ENCODE measurements at regions not wholly inside any gene's neighbourhood (a gene's known extent, or its start where the extent isn't known, plus 50 kb on each side); places are given as distances from the start of the nearest gene placed in this dataset.

DNA sequence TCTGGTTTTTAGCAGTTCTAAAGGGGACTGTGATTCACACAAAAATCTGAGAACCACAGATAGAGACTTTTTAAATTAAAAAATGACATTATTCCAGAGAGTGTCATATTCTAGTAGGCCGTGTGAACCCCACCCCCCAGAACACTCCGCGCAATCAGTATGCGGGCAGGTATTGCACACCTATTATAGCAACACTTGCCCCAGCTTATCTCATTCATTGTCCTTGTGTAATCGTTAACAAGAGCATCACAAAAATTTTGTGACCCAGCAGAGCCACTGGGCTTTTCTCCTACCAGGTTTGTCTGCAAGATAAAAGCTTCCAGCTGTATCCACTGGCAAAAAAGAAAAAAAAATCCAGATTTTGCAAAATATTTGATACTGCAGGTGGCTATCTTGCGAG lies 394.1 kb upstream of the SMIM31 start:
- no peaks in the 10 kb centered on the region for H3K9me3 ChIP-seq (ENCODE audit: control insufficient read depth, low read length, poor library complexity, severe bottlenecking)
- no peaks in the 10 kb centered on the region for H3K27me3 Mint-ChIP-seq
- DNase-seq (no peak), ATAC-seq (no peak)
- H3K36me3 Mint-ChIP-seq (ENCODE audit: low read depth) = no peaks in the 10 kb centered on the region
- H3K27ac Mint-ChIP-seq = no peak overlapping the region
- no peaks in the 10 kb centered on the region for H3K4me1 Mint-ChIP-seq
- H3K4me3 Mint-ChIP-seq = no peak overlapping the region

DNA sequence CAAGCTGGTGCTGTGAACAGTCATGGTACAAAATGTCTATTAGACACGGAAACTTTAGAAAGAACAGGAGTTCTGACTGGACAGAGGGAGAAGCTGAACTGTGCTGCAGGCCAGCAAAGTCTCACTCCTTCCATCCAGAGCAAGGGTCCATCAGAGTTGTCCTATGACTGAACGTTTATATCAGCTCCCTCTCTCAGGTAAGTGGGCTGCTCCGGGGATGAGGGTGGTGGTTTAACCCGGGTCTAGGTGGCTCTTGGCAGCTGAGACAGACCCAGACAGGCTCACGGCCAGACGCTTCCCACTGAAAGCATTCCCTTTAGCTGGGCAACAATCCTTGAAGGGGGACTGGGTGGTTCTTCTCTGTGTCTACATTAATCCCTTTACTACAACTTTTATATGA lies 385.0 kb upstream of the SMIM31 start:
- no peaks in the 10 kb centered on the region for H3K27me3 Mint-ChIP-seq
- H3K36me3 Mint-ChIP-seq (ENCODE audit: low read depth) = no peaks in the 10 kb centered on the region
- no peak overlapping the region for H3K4me3 Mint-ChIP-seq
- DNase-seq (no peak), ATAC-seq (no peak)
- H3K9me3 ChIP-seq (ENCODE audit: control insufficient read depth, low read length, poor library complexity, severe bottlenecking) = no peaks in the 10 kb centered on the region
- no peaks in the 10 kb centered on the region for H3K4me1 Mint-ChIP-seq
- H3K27ac Mint-ChIP-seq = no peak overlapping the region

DNA sequence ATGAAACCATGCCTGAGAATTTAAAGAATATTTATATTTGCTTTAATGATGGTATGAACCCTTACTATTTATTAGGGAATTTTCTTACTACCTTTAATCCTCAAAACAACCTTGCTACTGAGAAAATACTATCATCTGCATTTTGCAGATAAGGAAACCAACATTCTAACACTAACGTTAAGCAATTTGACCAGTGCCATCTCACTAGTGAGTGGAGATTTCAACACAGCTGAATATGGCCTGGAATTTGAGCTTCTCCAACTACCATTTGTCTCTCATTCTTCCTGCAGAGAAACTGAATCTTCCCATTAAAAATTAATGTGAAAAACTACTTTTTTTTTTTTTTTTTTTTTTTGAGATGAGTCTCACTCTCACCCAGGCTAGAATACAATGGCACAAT lies 380.9 kb upstream of the SMIM31 start:
- H3K9me3 ChIP-seq (ENCODE audit: control insufficient read depth, low read length, poor library complexity, severe bottlenecking) = no peaks in the 10 kb centered on the region
- DNase-seq = no peak
- Mint-ChIP-seq H3K27ac (no peak overlapping the region), H3K4me1 (no peaks in the 10 kb centered on the region), H3K27me3 (peaks cover 4% of the 10 kb centered on the region), H3K4me3 (no peak overlapping the region), H3K36me3 (ENCODE audit: low read depth) (no peaks in the 10 kb centered on the region)
- ATAC-seq = no peak

- H3K9me3 ChIP-seq (ENCODE audit: control insufficient read depth, low read length, poor library complexity, severe bottlenecking) = no peaks in the 10 kb centered on the region
- Mint-ChIP-seq H3K36me3 (ENCODE audit: low read depth) (no peaks in the 10 kb centered on the region), H3K4me3 (no peak overlapping the region), H3K27me3 (peaks cover 18% of the 10 kb centered on the region), H3K4me1 (no peaks in the 10 kb centered on the region), H3K27ac (no peak overlapping the region)
- DNase-seq = no peak
- no peak for ATAC-seq
Measured at GRCh38 chr4:164377277-164377676, 376.7 kb upstream of the SMIM31 start.

GRCh38 chr4:164378361-164378760 lies 375.6 kb upstream of the SMIM31 start:
- DNase-seq = no peak
- no peak overlapping the region for H3K4me3 Mint-ChIP-seq
- ATAC-seq = no peak
- H3K4me1 Mint-ChIP-seq = peaks cover 4% of the 10 kb centered on the region
- H3K36me3 Mint-ChIP-seq (ENCODE audit: low read depth) = no peaks in the 10 kb centered on the region
- no peaks in the 10 kb centered on the region for H3K9me3 ChIP-seq (ENCODE audit: control insufficient read depth, low read length, poor library complexity, severe bottlenecking)
- H3K27me3 Mint-ChIP-seq = peaks cover 28% of the 10 kb centered on the region
- H3K27ac Mint-ChIP-seq = no peak overlapping the region

- DNase-seq = no peak
- no peak overlapping the region for H3K4me3 Mint-ChIP-seq
- no peak for ATAC-seq
- H3K4me1 Mint-ChIP-seq = peaks cover 4% of the 10 kb centered on the region
- H3K27ac Mint-ChIP-seq = no peak overlapping the region
- no peaks in the 10 kb centered on the region for H3K36me3 Mint-ChIP-seq (ENCODE audit: low read depth)
- no peaks in the 10 kb centered on the region for H3K9me3 ChIP-seq (ENCODE audit: control insufficient read depth, low read length, poor library complexity, severe bottlenecking)
- peaks cover 33% of the 10 kb centered on the region for H3K27me3 Mint-ChIP-seq
Measured at GRCh38 chr4:164379694-164380093, 374.2 kb upstream of the SMIM31 start.

GRCh38 chr4:164381859-164382258 lies 372.1 kb upstream of the SMIM31 start:
- Mint-ChIP-seq H3K36me3 (ENCODE audit: low read depth) (no peaks in the 10 kb centered on the region), H3K4me3 (no peak overlapping the region), H3K27me3 (peaks cover 37% of the 10 kb centered on the region), H3K27ac (no peak overlapping the region), H3K4me1 (peaks cover 4% of the 10 kb centered on the region)
- no peaks in the 10 kb centered on the region for H3K9me3 ChIP-seq (ENCODE audit: control insufficient read depth, low read length, poor library complexity, severe bottlenecking)
- DNase-seq (no peak), ATAC-seq (no peak)

DNA sequence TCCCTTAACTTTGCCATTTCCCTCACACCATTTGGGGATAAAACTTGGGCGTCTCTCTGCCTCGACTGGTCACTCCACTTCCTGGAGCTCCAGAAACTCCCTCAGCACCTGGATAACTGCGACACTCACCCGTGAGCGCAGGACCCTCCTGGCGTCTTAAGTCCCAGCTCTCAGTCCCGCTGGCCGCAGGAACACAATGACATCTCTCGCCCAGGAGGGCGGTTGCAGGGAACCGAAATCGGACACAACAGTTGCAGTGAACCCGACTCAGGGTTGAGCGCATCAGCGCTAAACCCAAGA lies 370.9 kb upstream of the SMIM31 start:
- Mint-ChIP-seq H3K36me3 (ENCODE audit: low read depth) (no peaks in the 10 kb centered on the region), H3K4me3 (no peak overlapping the region), H3K4me1 (peaks cover 4% of the 10 kb centered on the region), H3K27me3 (peaks cover 33% of the 10 kb centered on the region), H3K27ac (no peak overlapping the region)
- no peaks in the 10 kb centered on the region for H3K9me3 ChIP-seq (ENCODE audit: control insufficient read depth, low read length, poor library complexity, severe bottlenecking)
- no peak for DNase-seq
- no peak for ATAC-seq

DNA sequence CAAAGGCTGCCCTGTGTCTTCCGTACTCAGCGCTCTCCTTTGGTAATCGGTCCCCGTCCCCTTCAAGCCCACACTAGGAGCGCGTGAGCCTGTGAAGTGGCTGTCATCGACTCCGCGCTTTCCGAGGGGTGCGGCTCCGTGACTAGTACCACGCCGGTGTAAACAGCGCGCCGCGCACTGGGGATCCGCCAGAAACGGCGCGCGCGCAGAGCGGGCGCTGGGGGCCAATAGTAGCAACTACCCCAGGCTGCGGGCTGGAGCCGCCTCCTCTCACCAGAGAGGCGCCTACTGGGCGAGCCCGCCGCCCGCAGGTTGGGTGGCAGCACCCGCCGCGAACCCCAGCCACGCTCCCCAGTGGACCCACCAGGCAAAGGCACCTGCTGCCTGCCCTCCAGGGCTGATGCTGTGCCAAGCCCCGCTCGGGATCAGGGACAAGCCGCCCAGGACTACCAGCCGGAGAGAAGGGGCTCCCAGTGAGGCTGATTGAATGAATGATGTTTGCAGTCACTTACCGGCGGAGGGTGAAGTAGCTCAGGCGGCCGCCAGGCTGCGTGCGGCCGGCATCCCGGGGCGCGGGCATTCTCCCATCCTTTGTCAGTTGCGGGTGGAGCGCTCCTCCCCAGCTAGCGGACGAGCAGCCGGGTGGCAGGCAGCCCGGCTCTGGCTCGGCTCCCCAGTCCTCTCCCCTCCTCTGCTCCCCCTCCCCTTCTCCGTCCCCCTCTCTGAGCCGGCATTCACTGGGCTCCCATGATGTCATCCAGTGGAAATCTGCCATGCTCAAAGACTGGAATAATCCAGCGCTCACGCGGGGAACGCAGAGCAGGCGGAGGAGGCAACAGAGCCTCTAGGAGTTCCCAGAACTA lies 370.3 kb upstream of the SMIM31 start:
- H3K9me3 ChIP-seq (ENCODE audit: control insufficient read depth, low read length, poor library complexity, severe bottlenecking) = no peaks in the 10 kb centered on the region
- Mint-ChIP-seq H3K4me1 (peaks cover 4% of the 10 kb centered on the region), H3K4me3 (no peak overlapping the region), H3K27me3 (peaks cover 28% of the 10 kb centered on the region), H3K36me3 (ENCODE audit: low read depth) (no peaks in the 10 kb centered on the region), H3K27ac (no peak overlapping the region)
- ATAC-seq (peak; percentile 28), DNase-seq (no peak)

- Mint-ChIP-seq H3K27ac (no peak overlapping the region), H3K4me3 (no peak overlapping the region), H3K4me1 (peaks cover 4% of the 10 kb centered on the region), H3K27me3 (peaks cover 28% of the 10 kb centered on the region), H3K36me3 (ENCODE audit: low read depth) (no peaks in the 10 kb centered on the region)
- ATAC-seq = no peak
- H3K9me3 ChIP-seq (ENCODE audit: control insufficient read depth, low read length, poor library complexity, severe bottlenecking) = no peaks in the 10 kb centered on the region
- DNase-seq = no peak
Measured at GRCh38 chr4:164384416-164384815, 369.5 kb upstream of the SMIM31 start.

DNA sequence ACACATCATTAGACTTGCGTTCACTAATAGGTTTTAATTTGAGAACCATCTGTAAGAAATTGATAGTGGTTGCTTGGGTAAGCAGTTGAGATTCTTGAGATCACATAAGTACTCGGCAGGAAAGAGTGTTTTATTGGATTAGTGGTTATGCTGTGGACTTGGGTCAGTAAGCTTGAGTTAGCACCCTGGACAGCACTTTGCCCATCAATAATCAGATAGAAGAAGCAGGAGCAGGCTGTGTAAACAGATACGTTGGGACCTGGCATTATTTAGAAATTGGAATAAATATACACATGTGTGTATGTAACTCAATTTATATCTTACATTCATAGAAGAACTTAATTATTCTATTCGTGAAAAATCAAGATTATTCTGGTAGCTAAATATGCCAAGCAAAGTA lies 357.5 kb upstream of the SMIM31 start:
- no peak for DNase-seq
- H3K4me1 Mint-ChIP-seq = no peaks in the 10 kb centered on the region
- ATAC-seq = no peak
- no peaks in the 10 kb centered on the region for H3K9me3 ChIP-seq (ENCODE audit: control insufficient read depth, low read length, poor library complexity, severe bottlenecking)
- no peak overlapping the region for H3K4me3 Mint-ChIP-seq
- H3K36me3 Mint-ChIP-seq (ENCODE audit: low read depth) = no peaks in the 10 kb centered on the region
- no peaks in the 10 kb centered on the region for H3K27me3 Mint-ChIP-seq
- no peak overlapping the region for H3K27ac Mint-ChIP-seq

- no peaks in the 10 kb centered on the region for H3K9me3 ChIP-seq (ENCODE audit: control insufficient read depth, low read length, poor library complexity, severe bottlenecking)
- Mint-ChIP-seq H3K36me3 (ENCODE audit: low read depth) (no peaks in the 10 kb centered on the region), H3K4me3 (no peak overlapping the region), H3K4me1 (no peaks in the 10 kb centered on the region), H3K27ac (no peak overlapping the region), H3K27me3 (no peaks in the 10 kb centered on the region)
- no peak for ATAC-seq
- DNase-seq = no peak
Measured at GRCh38 chr4:164402554-164402953, 351.4 kb upstream of the SMIM31 start.

- no peaks in the 10 kb centered on the region for H3K27me3 Mint-ChIP-seq
- no peaks in the 10 kb centered on the region for H3K36me3 Mint-ChIP-seq (ENCODE audit: low read depth)
- H3K4me1 Mint-ChIP-seq = no peaks in the 10 kb centered on the region
- no peak for ATAC-seq
- H3K27ac Mint-ChIP-seq = no peak overlapping the region
- no peak for DNase-seq
- H3K9me3 ChIP-seq (ENCODE audit: control insufficient read depth, low read length, poor library complexity, severe bottlenecking) = no peaks in the 10 kb centered on the region
- H3K4me3 Mint-ChIP-seq = no peak overlapping the region
Measured at GRCh38 chr4:164405774-164406173, 348.2 kb upstream of the SMIM31 start.

DNA sequence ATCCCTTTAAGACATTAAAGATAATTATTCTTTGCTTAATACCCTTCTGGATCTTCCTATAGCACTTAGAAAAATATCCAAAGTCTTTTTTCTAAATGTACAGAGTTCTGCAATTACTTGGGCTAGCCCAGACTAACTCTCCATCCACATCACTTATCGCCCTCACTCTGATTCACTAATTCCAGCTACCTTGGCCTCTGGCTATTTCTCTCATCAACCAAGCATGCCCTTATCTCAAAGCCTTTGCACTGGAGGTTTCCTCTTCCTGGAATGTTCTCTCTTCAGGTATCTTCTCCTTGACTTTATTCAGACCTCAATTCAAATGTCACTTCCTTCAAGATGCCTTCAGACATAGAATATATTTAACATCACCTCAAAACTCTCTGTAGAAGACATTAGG lies 345.1 kb upstream of the SMIM31 start:
- H3K27ac Mint-ChIP-seq = no peak overlapping the region
- no peaks in the 10 kb centered on the region for H3K36me3 Mint-ChIP-seq (ENCODE audit: low read depth)
- H3K4me3 Mint-ChIP-seq = no peak overlapping the region
- ATAC-seq (no peak), DNase-seq (no peak)
- H3K27me3 Mint-ChIP-seq = no peaks in the 10 kb centered on the region
- H3K9me3 ChIP-seq (ENCODE audit: control insufficient read depth, low read length, poor library complexity, severe bottlenecking) = no peaks in the 10 kb centered on the region
- no peaks in the 10 kb centered on the region for H3K4me1 Mint-ChIP-seq

Measured in T-helper 17 cell (primary cell).